ENCODE measurements at regions not wholly inside any gene's neighbourhood (a gene's known extent, or its start where the extent isn't known, plus 50 kb on each side); places are given as distances from the start of the nearest gene placed in this dataset.

DNA sequence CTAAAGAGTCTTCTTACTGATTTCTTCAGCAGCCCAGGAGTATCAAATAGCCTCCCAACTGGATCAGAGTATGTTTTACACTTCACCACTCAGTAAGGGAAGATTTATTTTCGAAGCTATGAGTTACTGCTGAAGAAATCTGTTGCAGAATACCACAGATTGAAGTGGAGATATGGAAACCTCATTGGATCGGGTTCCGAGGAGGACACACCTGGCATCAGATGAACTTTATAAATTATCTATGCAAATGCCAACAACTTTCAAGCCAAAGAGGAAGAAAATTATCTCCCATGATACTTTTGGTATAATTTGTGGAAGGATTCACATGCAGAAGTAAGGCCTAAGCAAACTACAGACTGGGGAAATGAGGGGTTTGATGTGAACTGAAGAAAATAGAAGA is 515.9 kb upstream of the NDST4 start:
- TF ChIP-seq CTCF (conservative IDR thresholded peaks at IDR 0.05; ENCODE audit: low read length) (no peak), EZH2phosphoT487 (IDR thresholded peaks at IDR 0.05; ENCODE audit: borderline replicate concordance) (no peak)
